Lower lobe of right lung (tissue), 2 donors: ENCODE measurements at regions not wholly inside any gene's neighbourhood (a gene's known extent, or its start where the extent isn't known, plus 50 kb on each side); places are given as distances from the start of the nearest gene placed in this dataset.

ENCODE experiments used
- ATAC-seq, 2 donors: fragments of 200-7000 bp; cut with Tn5 transposase; one replicate each; pipeline ENCODE4 v1.9.1; 2020 to 2022; ENCODE audit warnings: mild to moderate bottlenecking in 2 of 2, moderate library complexity in 2 of 2
- DNase-seq: peaks from one replicate; pipeline ENCODE4 v3.0.0-alpha.2; 2020
- H3K27ac ChIP-seq: fragments of 200-600 bp; one replicate; pipeline ENCODE4 v1.8.0; 2022
- H3K27me3 ChIP-seq: fragments of 200-600 bp; one replicate; pipeline ENCODE4 v1.8.0; 2022; ENCODE audit warnings: low read depth
- H3K36me3 ChIP-seq: fragments of 200-600 bp; one replicate; pipeline ENCODE4 v1.8.0; 2022; ENCODE audit warnings: mild to moderate bottlenecking
- H3K4me1 ChIP-seq: fragments of 200-600 bp; one replicate; pipeline ENCODE4 v1.8.0; 2022
- H3K4me3 ChIP-seq: fragments of 200-600 bp; one replicate; pipeline ENCODE4 v1.8.0; 2022; ENCODE audit warnings: mild to moderate bottlenecking
- H3K9me3 ChIP-seq: fragments of 200-600 bp; one replicate; pipeline ENCODE4 v1.8.0; 2022
- intact Hi-C: fragments of 100-400 bp; cut with DNase I; formaldehyde crosslinking; loops from one replicate; pipeline ENCODE4 v1.11.0; 2022
- TF ChIP-seq, protein P1 (sequence below): fragments of 200-600 bp; IDR thresholded peaks from one replicate; pipeline ENCODE4 v1.8.0; 2022; ENCODE audit warnings: antibody characterized with exemption, mild to moderate bottlenecking
- donor health status: DM: no; HTN: yes; CAD: no; lungs with severe emphysema.

GRCh38 chr10:128362514-128362913 is 236.3 kb upstream of the MKI67 start:
- Histone ChIP-seq H3K4me3 (no peak overlapping the region), H3K27me3 (no peaks in the 10 kb centered on the region), H3K4me1 (no peaks in the 10 kb centered on the region), H3K27ac (no peak overlapping the region), H3K36me3 (no peaks in the 10 kb centered on the region), H3K9me3 (no peaks in the 10 kb centered on the region)
- ATAC-seq (no peak), DNase-seq (no peak)
- TF ChIP-seq, protein P1, sequence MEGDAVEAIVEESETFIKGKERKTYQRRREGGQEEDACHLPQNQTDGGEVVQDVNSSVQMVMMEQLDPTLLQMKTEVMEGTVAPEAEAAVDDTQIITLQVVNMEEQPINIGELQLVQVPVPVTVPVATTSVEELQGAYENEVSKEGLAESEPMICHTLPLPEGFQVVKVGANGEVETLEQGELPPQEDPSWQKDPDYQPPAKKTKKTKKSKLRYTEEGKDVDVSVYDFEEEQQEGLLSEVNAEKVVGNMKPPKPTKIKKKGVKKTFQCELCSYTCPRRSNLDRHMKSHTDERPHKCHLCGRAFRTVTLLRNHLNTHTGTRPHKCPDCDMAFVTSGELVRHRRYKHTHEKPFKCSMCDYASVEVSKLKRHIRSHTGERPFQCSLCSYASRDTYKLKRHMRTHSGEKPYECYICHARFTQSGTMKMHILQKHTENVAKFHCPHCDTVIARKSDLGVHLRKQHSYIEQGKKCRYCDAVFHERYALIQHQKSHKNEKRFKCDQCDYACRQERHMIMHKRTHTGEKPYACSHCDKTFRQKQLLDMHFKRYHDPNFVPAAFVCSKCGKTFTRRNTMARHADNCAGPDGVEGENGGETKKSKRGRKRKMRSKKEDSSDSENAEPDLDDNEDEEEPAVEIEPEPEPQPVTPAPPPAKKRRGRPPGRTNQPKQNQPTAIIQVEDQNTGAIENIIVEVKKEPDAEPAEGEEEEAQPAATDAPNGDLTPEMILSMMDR, result no peak
- intact Hi-C loops, result no loop called here

DNA sequence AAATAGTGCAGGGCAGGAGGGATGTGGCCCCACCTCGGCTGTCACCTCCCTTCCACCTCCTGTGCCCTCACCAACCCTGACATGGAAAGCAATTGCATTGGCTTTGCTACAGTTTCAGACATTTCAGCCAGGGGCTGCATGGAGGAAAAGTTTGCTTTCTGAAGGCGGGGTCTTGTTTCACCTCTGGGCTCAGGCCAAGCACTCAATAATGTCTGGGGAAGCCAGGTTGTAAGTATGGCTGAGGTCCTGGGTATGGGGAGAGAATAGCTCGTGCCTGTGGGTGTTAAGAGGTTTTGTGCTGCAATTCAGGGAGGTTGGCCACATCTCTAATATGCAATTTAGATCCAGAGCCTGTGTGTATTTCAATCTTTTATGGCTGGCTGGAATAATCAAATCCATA is 238.4 kb upstream of the MKI67 start:
- TF ChIP-seq, protein P1, result no peak
- Histone ChIP-seq H3K4me3 (no peak overlapping the region), H3K36me3 (no peaks in the 10 kb centered on the region), H3K4me1 (no peaks in the 10 kb centered on the region), H3K9me3 (no peaks in the 10 kb centered on the region), H3K27ac (no peak overlapping the region), H3K27me3 (no peaks in the 10 kb centered on the region)
- DNase-seq (no peak), ATAC-seq (no peak)
- intact Hi-C loops, result no loop called here

- no peaks in the 10 kb centered on the region for H3K27me3 ChIP-seq
- H3K36me3 ChIP-seq, result no peaks in the 10 kb centered on the region
- intact Hi-C loops, result no loop called here
- ATAC-seq, result no peak
- DNase-seq, result no peak
- TF ChIP-seq, protein P1, result no peak
- H3K27ac ChIP-seq, result no peak overlapping the region
- no peaks in the 10 kb centered on the region for H3K4me1 ChIP-seq
- no peak overlapping the region for H3K4me3 ChIP-seq
- H3K9me3 ChIP-seq, result no peaks in the 10 kb centered on the region
Observed at GRCh38 chr10:128365156-128365725, 239.0 kb upstream of the MKI67 start.

- H3K4me3 ChIP-seq, result no peak overlapping the region
- ATAC-seq, result no peak
- no peaks in the 10 kb centered on the region for H3K36me3 ChIP-seq
- no peaks in the 10 kb centered on the region for H3K4me1 ChIP-seq
- no peaks in the 10 kb centered on the region for H3K9me3 ChIP-seq
- intact Hi-C loops, result no loop called here
- no peak for DNase-seq
- no peaks in the 10 kb centered on the region for H3K27me3 ChIP-seq
- TF ChIP-seq, protein P1, result no peak
- no peak overlapping the region for H3K27ac ChIP-seq
Observed at GRCh38 chr10:128367807-128368206, 241.6 kb upstream of the MKI67 start.

GRCh38 chr10:128369101-128369650 is 243.0 kb upstream of the MKI67 start:
- no peak for ATAC-seq
- H3K9me3 ChIP-seq, result no peaks in the 10 kb centered on the region
- no peaks in the 10 kb centered on the region for H3K36me3 ChIP-seq
- no peaks in the 10 kb centered on the region for H3K27me3 ChIP-seq
- H3K4me3 ChIP-seq, result no peak overlapping the region
- H3K4me1 ChIP-seq, result no peaks in the 10 kb centered on the region
- intact Hi-C loops, result no loop called here
- DNase-seq, result no peak
- H3K27ac ChIP-seq, result no peak overlapping the region
- TF ChIP-seq, protein P1, result no peak
